OCI-LY1 (cell line): ENCODE measurements at regions not wholly inside any gene's neighbourhood (a gene's known extent, or its start where the extent isn't known, plus 50 kb on each side); places are given as distances from the start of the nearest gene placed in this dataset.

Experiments used
- EZH2 ChIP-seq: fragments of 200-600 bp; sonication (generic), shearing (Covaris generic); IDR thresholded peaks from 2 replicates; pipeline ENCODE4 v1.8.0; 2017; ENCODE audit warnings: borderline replicate concordance, mixed run types, mild to moderate bottlenecking, antibody characterized with exemption, low read length, moderate library complexity, mixed read lengths
- TF ChIP-seq, protein P1 (sequence below): fragments of 200-600 bp; sonication (generic), shearing (Covaris generic); IDR thresholded peaks from 2 replicates; pipeline ENCODE4 v1.5.1; 2017; ENCODE audit warnings: mild to moderate bottlenecking, antibody characterized with exemption, low read length, moderate library complexity, mixed read lengths

GRCh38 chr14:61885203-61885961 lies 123.2 kb downstream of the SNAPC1 start:
- TF ChIP-seq, protein P1, sequence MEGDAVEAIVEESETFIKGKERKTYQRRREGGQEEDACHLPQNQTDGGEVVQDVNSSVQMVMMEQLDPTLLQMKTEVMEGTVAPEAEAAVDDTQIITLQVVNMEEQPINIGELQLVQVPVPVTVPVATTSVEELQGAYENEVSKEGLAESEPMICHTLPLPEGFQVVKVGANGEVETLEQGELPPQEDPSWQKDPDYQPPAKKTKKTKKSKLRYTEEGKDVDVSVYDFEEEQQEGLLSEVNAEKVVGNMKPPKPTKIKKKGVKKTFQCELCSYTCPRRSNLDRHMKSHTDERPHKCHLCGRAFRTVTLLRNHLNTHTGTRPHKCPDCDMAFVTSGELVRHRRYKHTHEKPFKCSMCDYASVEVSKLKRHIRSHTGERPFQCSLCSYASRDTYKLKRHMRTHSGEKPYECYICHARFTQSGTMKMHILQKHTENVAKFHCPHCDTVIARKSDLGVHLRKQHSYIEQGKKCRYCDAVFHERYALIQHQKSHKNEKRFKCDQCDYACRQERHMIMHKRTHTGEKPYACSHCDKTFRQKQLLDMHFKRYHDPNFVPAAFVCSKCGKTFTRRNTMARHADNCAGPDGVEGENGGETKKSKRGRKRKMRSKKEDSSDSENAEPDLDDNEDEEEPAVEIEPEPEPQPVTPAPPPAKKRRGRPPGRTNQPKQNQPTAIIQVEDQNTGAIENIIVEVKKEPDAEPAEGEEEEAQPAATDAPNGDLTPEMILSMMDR, result no peak
- TF ChIP-seq EZH2, result no peak
